ENCODE measurements at regions not wholly inside any gene's neighbourhood (a gene's known extent, or its start where the extent isn't known, plus 50 kb on each side); places are given as distances from the start of the nearest gene placed in this dataset.
"Not testable (repeated sequence)": the region's sequence is repeated elsewhere in the genome, so short reads cannot be mapped to it uniquely, and the experiment has no call there.

DNA sequence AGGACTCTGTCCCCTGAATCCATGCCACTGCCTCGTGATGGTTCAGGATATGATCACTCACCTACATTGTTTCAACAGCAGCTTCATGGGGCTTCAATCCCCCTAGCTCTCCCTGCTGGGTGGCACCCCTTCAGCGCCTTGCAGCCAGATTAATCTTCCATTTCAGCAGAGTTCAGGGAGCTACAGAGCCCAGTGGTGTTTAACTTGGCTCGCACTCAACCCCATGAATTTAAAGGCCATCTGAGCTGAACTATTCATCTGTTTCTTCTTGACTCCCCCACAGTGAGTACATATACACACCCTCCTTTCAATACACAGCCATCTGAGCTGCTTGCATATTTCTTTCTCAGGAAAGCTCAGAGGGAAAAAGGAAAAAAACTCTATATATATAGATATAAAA, 202.8 kb upstream of the C16orf82 start:
- no peaks in the 10 kb centered on the region; the same call in 1 of the 2 replicates for H3K9me3 ChIP-seq
- no peaks in the 10 kb centered on the region for H3K4me1 ChIP-seq
- H3K36me3 ChIP-seq = no peaks in the 10 kb centered on the region
- DNase-seq = no peak
- H3K27me3 ChIP-seq = no peaks in the 10 kb centered on the region
- TF ChIP-seq, protein P1, sequence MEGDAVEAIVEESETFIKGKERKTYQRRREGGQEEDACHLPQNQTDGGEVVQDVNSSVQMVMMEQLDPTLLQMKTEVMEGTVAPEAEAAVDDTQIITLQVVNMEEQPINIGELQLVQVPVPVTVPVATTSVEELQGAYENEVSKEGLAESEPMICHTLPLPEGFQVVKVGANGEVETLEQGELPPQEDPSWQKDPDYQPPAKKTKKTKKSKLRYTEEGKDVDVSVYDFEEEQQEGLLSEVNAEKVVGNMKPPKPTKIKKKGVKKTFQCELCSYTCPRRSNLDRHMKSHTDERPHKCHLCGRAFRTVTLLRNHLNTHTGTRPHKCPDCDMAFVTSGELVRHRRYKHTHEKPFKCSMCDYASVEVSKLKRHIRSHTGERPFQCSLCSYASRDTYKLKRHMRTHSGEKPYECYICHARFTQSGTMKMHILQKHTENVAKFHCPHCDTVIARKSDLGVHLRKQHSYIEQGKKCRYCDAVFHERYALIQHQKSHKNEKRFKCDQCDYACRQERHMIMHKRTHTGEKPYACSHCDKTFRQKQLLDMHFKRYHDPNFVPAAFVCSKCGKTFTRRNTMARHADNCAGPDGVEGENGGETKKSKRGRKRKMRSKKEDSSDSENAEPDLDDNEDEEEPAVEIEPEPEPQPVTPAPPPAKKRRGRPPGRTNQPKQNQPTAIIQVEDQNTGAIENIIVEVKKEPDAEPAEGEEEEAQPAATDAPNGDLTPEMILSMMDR (IDR thresholded peaks at IDR 0.05; ENCODE audit: low read depth, low read length) = no peak
- no peak overlapping the region for H3K4me3 ChIP-seq (ENCODE audit: low read depth, low read length)

DNA sequence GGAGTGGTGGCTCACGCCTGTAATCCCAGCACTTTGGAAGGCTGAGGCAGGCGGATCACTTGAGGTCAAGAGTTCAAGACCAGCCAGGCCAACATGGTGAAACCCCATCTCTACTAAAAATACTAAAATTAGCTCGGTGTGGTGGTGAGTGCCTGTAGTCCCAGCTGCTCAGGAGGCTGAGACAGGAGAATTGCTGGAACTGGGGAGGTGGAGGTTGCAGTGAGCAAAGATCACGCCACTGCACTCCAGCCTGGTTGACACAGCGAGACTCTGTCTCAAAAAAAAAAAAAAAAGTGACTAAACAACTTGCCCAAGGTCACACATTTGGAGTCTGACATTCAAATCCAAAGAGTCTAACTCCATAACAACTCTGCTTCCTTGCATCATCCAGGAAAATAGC, 192.4 kb upstream of the C16orf82 start:
- not testable (repeated sequence) for H3K27me3 ChIP-seq; H3K9me3 ChIP-seq; DNase-seq; H3K4me1 ChIP-seq; H3K4me3 ChIP-seq (ENCODE audit: low read depth, low read length); H3K36me3 ChIP-seq

DNA sequence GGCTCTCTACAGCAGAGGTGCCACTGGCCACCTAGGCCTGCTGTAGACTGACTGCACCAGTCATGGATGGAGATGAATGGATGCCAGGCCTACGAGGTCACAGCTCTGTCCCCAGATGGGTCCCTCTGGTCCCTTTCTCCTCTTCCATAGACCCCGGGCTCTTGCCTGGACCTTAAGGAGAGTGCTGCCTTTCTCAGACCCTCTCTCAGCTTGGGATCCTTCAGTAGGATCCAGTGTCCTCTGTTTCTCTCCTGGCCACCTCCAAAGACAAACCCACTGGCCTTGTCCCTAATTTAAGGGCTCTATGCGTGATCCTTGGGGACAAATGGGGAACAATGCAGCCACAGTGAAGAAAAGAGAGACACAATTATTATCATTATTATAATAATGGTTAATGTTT, 189.3 kb upstream of the C16orf82 start:
- no peaks in the 10 kb centered on the region for H3K36me3 ChIP-seq
- no peak overlapping the region for H3K4me3 ChIP-seq (ENCODE audit: low read depth, low read length)
- no peaks in the 10 kb centered on the region for H3K27me3 ChIP-seq
- no peak for DNase-seq
- TF ChIP-seq, protein P1 (IDR thresholded peaks at IDR 0.05; ENCODE audit: low read depth, low read length) = no peak
- no peaks in the 10 kb centered on the region for H3K4me1 ChIP-seq
- H3K9me3 ChIP-seq = no peaks in the 10 kb centered on the region; the same call in 1 of the 2 replicates

DNA sequence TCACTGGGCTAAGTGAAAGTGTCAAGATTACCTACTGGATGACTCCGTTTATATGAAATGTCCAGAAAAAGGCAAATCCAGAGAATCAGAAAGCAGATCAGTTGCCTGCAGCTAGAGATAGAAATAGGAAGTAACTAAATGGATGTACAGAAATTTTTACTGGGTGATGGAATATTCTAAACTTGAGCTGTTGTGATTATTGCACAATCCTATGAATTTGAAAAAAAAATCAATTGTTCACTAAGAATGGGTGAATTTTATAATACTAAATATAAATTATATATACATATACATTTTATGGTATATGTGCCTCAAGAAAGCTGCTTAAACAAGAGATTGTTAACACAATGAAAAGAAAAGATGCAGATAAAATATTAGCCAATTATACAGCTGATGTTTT, 181.1 kb upstream of the C16orf82 start:
- no peak overlapping the region for H3K4me3 ChIP-seq (ENCODE audit: low read depth, low read length)
- DNase-seq = no peak
- H3K36me3 ChIP-seq = no peaks in the 10 kb centered on the region
- H3K9me3 ChIP-seq = no peaks in the 10 kb centered on the region
- H3K27me3 ChIP-seq = no peaks in the 10 kb centered on the region
- H3K4me1 ChIP-seq = no peaks in the 10 kb centered on the region
- TF ChIP-seq, protein P1 (IDR thresholded peaks at IDR 0.05; ENCODE audit: low read depth, low read length) = no peak

DNA sequence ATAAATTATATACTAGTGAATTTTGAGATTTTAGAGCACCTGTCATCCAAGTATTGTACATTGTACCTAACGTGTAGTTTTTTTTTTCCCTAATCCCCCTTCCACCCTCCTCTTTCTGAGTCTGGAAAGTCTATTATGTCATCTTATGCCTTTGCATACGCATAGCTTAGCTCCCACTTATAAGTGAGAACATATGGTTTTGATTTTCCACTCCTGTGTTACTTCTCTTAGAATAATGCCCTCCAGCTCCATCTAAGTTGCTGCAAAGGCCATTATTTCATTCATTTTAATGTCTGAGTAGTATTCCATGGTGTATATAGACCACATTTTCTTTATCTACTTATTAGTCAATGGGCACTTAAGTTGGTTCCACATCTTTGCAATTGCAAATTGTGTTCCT, 177.0 kb upstream of the C16orf82 start:
- Histone ChIP-seq H3K9me3 (no peaks in the 10 kb centered on the region), H3K36me3 (no peaks in the 10 kb centered on the region), H3K4me3 (ENCODE audit: low read depth, low read length) (no peak overlapping the region), H3K27me3 (no peaks in the 10 kb centered on the region), H3K4me1 (no peaks in the 10 kb centered on the region)
- no peak for DNase-seq
- TF ChIP-seq, protein P1 (IDR thresholded peaks at IDR 0.05; ENCODE audit: low read depth, low read length) = no peak

DNA sequence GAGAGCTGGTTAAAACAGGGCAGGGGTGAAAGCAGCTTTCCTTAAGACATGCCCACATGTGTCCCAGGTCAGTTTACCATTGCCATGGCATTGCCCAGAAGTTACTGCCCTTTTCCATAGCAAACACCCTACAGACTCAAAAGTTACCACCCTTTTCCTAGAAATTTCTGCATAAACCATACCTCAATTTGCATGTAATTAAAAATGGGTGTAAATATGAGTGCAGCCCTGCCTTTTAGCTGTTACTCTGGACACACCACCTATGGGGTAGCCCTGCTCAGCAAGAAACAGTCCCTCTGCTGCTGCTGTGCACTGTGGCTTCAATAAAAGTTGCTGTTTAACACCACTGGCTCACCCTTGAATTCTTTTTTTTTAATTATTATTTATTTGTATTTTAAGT, 168.5 kb upstream of the C16orf82 start:
- TF ChIP-seq, protein P1 (IDR thresholded peaks at IDR 0.05; ENCODE audit: low read depth, low read length) = no peak
- Histone ChIP-seq H3K9me3 (no peaks in the 10 kb centered on the region; the same call in 1 of the 2 replicates), H3K27me3 (no peaks in the 10 kb centered on the region), H3K36me3 (no peaks in the 10 kb centered on the region), H3K4me1 (no peaks in the 10 kb centered on the region), H3K4me3 (ENCODE audit: low read depth, low read length) (no peak overlapping the region)
- DNase-seq = no peak
